ENCODE measurements at regions not wholly inside any gene's neighbourhood (a gene's known extent, or its start where the extent isn't known, plus 50 kb on each side); places are given as distances from the start of the nearest gene placed in this dataset.

DNA sequence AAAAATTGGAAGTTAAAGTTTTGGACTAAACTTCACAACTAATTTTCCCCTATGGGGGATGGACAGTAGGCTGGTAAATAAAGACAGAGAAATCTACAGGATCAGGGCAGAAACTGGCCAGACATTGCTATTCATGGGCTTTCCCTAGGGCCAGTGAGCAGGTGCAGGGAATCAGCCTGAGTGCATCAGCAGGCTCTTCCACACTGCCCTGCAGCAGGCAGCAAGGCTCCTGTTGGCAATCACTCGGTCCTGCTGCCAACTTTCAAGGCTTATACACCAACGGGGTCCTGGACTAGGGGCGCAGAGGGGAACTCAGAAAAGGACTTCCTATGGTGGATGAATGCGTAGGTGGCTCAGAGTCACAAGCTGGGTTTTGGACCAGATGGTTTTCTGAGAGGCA is 59.8 kb upstream of the NHSL1 start:
- TF ChIP-seq, protein P1, sequence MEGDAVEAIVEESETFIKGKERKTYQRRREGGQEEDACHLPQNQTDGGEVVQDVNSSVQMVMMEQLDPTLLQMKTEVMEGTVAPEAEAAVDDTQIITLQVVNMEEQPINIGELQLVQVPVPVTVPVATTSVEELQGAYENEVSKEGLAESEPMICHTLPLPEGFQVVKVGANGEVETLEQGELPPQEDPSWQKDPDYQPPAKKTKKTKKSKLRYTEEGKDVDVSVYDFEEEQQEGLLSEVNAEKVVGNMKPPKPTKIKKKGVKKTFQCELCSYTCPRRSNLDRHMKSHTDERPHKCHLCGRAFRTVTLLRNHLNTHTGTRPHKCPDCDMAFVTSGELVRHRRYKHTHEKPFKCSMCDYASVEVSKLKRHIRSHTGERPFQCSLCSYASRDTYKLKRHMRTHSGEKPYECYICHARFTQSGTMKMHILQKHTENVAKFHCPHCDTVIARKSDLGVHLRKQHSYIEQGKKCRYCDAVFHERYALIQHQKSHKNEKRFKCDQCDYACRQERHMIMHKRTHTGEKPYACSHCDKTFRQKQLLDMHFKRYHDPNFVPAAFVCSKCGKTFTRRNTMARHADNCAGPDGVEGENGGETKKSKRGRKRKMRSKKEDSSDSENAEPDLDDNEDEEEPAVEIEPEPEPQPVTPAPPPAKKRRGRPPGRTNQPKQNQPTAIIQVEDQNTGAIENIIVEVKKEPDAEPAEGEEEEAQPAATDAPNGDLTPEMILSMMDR (IDR thresholded peaks at IDR 0.05; ENCODE audit: control extremely low read depth in 1 of 3, insufficient read depth in 1 of 3, low read depth in 1 of 3, low read length in 3 of 3): no peak
- no peak for TF ChIP-seq TAF7 (optimal IDR thresholded peaks at IDR 0.05; ENCODE audit: borderline replicate concordance, low read depth, low read length)
- no peak for TF ChIP-seq POLR2A (IDR thresholded peaks at IDR 0.05; ENCODE audit: control extremely low read depth in 1 of 2, low read depth in 2 of 2, low read length in 2 of 2)
- no peak for TF ChIP-seq EP300 (IDR thresholded peaks at IDR 0.05; ENCODE audit: borderline replicate concordance in 1 of 2, low read depth in 2 of 2, low read length in 2 of 2)
- TF ChIP-seq JUN (IDR thresholded peaks at IDR 0.05; ENCODE audit: low read depth, low read length): no peak
- TF ChIP-seq CHD2 (IDR thresholded peaks at IDR 0.05; ENCODE audit: low read length): no peak
- no peak for TF ChIP-seq GTF2F1 (IDR thresholded peaks at IDR 0.05; ENCODE audit: borderline replicate concordance, low read depth, low read length)
